Coronary artery (tissue), 2 donors: ENCODE measurements at regions not wholly inside any gene's neighbourhood (a gene's known extent, or its start where the extent isn't known, plus 50 kb on each side); places are given as distances from the start of the nearest gene placed in this dataset.

Source experiments
- DNase-seq: peaks from one replicate; pipeline ENCODE4 v3.0.0-alpha.2; 2017; ENCODE audit warnings: low spot score
- H3K27ac ChIP-seq, 2 donors: fragments of 200-600 bp; sonication (generic); one replicate each; pipeline ENCODE4 v1.5.1; 2016 to 2019
- H3K4me3 ChIP-seq: fragments of 200-600 bp; sonication (generic); 2 replicates; pipeline ENCODE4 v1.5.1; 2016; ENCODE audit warnings: mild to moderate bottlenecking, moderate library complexity
- TF ChIP-seq, protein P1 (sequence below): fragments of 200-600 bp; sonication (generic); IDR thresholded peaks from one replicate; pipeline ENCODE4 v1.5.1; 2019; ENCODE audit warnings: antibody characterized with exemption

DNA sequence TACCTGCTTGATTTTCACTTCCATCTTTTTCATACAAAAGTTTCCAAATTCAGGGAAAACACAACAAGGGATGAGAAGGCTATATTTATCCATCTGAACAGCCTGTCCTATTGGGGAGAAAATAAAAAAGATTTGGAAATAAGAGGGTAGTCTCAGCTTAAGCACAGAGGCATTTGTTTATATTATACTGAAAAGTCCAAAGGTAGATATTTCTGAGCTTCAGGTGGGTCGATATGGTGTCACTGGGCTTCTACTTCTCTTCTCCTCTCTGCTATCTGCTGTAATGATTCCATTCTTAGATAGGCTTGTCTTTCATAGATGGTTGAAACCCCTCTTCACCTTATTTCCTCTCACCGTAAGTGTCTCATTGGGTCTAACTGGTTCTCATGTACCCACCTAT lies 337.0 kb downstream of the INSC start:
- Histone ChIP-seq H3K4me3 (no peak overlapping the region), H3K27ac (no peak overlapping the region)
- TF ChIP-seq, protein P1, sequence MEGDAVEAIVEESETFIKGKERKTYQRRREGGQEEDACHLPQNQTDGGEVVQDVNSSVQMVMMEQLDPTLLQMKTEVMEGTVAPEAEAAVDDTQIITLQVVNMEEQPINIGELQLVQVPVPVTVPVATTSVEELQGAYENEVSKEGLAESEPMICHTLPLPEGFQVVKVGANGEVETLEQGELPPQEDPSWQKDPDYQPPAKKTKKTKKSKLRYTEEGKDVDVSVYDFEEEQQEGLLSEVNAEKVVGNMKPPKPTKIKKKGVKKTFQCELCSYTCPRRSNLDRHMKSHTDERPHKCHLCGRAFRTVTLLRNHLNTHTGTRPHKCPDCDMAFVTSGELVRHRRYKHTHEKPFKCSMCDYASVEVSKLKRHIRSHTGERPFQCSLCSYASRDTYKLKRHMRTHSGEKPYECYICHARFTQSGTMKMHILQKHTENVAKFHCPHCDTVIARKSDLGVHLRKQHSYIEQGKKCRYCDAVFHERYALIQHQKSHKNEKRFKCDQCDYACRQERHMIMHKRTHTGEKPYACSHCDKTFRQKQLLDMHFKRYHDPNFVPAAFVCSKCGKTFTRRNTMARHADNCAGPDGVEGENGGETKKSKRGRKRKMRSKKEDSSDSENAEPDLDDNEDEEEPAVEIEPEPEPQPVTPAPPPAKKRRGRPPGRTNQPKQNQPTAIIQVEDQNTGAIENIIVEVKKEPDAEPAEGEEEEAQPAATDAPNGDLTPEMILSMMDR = no peak
- DNase-seq = no peak

DNA sequence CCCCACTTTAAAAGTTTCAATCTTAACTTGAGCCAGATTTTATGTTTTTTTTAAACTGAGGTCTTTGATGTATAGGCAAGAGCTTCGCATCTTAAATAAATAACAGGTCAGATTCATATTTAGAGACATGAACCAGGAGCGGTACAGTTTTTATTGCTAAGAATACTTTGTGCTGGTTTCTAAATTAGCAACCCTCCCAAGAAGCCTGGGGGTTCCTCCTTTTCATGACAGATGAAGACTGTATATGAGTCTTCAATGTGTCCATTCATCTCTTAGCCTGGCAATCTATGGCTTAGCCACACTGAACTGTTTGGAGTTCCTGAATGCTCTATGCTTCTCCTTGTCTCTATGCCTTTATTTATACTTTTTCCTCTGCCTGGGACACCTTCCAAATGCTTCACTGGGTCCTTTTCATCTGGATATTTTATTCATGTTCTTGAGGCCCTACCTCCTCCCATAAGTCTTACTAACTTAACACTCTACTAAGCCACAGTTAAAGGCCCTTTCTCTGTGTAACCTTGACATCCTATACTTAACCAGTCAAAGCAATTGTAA lies 338.6 kb downstream of the INSC start:
- Histone ChIP-seq H3K4me3 (no peak overlapping the region), H3K27ac (no peak overlapping the region)
- TF ChIP-seq, protein P1 = no peak
- DNase-seq = no peak

DNA sequence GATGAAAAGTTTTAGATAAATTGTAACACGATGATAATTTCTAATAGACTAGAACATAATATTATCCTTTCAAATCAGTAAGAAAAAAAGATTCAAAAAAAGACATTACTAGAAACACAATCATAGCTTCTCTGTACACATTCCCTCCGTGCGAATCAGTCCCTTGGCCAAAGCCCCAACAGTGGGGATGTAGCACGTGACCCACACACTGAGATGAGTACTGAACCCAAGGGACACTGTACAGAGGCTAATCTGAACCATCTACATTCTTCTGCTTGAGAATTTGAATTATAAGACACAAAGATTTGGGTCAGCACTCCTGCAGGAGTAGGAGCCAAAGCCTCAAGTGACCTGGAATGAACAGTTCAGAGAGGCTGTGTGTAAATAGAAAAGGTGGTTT lies 353.7 kb downstream of the INSC start:
- H3K4me3 ChIP-seq = no peak overlapping the region
- H3K27ac ChIP-seq = no peak overlapping the region
- TF ChIP-seq, protein P1 = no peak
- no peak for DNase-seq

DNA sequence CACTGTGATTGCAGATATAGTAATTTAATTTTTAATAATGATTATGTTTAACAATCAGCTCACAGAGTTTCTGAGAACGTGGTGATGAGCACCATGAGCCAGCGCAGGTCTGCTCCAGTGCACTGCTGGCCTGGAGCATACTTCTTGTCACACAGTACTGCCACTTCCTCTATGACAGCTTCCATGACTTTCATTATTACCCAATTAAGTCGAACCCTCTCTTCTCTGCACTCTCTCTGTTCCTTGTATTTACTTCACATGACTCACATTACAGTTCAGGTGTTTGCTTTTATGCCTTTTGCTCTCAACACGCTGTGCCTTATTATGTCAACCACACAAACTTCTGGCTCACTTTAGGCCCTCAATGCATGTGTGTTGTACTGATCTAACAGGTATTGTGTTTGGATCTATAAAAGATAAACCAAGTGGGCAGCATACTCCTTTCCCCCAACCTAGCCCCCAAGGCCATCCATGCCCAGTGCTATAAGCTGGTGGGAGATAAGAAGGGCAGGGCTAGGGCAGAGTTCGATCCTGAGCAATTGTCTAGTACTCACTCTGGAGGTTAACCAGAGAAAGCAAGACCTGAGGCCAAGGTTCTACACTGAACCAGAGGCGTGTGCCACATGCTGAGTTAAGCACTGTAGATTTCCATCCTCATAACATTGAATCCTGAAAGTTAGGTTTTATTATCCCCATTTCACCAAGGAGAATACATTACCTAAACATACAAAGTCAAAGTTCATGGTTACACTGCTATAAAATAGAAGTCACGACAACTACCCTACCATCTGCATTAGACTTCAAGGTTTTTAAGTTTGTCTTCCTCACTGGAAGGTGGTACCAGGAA lies 356.5 kb downstream of the INSC start:
- no peak overlapping the region for H3K27ac ChIP-seq
- no peak overlapping the region for H3K4me3 ChIP-seq
- TF ChIP-seq, protein P1 = no peak
- DNase-seq = no peak

DNA sequence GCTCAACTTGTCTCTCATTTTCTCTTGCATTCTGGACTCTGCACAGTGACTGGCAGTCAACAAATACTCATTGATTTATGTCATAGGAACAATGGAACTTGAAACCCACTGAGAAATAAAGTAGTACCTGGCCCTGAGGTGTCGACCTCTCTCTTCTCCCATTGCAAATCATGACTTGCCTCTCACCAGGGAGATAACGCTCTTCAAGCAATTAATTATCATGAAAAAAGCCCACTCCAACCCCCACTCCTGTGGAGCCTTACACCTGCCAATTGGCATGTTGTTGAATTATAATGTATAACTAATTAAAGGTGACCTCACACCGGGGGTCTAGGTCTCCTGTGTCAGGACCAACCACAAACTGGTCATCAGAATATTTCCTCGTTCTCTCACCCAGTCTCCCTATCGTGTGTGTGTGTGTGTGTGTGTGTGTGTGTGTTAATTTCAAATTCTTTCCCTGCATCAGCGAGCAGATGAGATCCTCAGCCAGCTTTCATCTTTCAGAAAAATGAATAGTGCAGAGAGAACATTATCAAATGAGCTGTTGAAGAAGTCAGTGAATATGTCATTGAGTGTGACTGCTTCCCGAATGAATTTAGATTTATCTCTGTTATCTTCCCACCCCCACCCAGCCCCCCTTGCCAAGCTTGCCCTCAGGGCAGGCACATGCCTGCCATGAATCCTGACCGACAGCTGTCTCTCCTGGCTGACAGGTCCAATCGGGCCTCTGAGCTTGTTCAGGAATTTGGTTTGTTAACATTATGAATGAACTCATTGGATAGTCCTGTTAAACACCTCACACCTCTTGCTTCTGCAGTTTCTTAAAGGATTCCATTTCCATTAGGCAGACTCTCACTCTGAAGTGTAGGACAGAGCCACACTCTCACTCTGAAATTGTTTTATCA lies 357.4 kb downstream of the INSC start:
- Histone ChIP-seq H3K4me3 (no peak overlapping the region), H3K27ac (no peak overlapping the region)
- DNase-seq = no peak
- TF ChIP-seq, protein P1 = no peak

DNA sequence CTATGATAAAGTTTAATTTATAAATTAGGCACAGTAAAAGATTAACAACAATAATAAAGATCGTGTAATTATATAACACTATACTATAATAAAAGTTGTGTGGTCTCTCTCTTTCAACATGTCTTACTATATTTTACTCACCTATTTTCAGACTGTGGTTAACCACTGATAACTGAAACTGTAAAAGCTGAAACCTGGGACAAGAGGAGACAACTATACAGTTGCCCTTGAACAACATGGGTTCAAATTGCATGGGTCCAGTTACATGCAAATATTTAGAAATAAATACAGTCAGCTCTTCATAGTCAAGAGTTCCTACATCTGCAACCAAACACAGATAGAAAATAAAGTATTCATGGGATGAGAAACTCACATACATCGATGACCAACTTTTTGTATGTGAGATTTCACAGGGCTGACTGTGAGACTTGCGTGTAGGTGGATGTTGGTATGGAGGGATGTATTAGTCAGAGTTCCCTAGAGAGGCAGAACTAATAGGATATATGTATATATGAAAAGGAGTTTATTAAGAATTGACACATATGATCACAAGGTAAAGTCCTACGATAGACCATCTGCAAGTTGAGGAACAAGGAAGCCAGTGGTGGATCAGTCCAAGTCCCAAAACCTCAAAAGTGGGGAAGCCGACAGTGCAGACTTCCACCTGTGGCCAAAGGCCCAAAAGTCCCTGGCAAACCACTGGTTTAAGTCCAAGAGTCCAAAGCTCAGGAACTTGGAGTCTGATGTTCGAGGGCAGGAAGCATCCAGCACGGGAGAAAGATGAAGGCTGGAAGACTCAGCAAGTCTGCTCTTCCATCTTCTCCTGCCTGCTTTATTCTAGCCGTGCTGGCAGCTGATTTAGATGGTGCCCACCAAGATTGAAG lies 359.5 kb downstream of the INSC start:
- Histone ChIP-seq H3K4me3 (no peak overlapping the region), H3K27ac (no peak overlapping the region)
- no peak for DNase-seq
- TF ChIP-seq, protein P1 = no peak
